AG20443 (cell line): ENCODE measurements at regions not wholly inside any gene's neighbourhood (a gene's known extent, or its start where the extent isn't known, plus 50 kb on each side); places are given as distances from the start of the nearest gene placed in this dataset.

Experiments used
- DNase-seq: peaks from one replicate; pipeline ENCODE4 v3.0.0; 2012; ENCODE audit warnings: low spot score, mixed read lengths

- DNase-seq = peak; percentile 94
Measured at GRCh38 chr9:105064248-105065097, 136.5 kb upstream of the ABCA1 start.

- DNase-seq = no peak
Measured at GRCh38 chr9:105065098-105066088, 137.4 kb upstream of the ABCA1 start.

GRCh38 chr9:105066275-105066865 lies 138.4 kb upstream of the ABCA1 start:
- DNase-seq = no peak

- peak; percentile 32 for DNase-seq
Measured at GRCh38 chr9:105067895-105068580, 140.1 kb upstream of the ABCA1 start.

GRCh38 chr9:105069285-105069684 lies 141.3 kb upstream of the ABCA1 start:
- DNase-seq = no peak

- DNase-seq = no peak
Measured at GRCh38 chr9:105069696-105070095, 141.7 kb upstream of the ABCA1 start.

GRCh38 chr9:105070176-105070575 lies 142.2 kb upstream of the ABCA1 start:
- DNase-seq = no peak

- DNase-seq = no peak
Measured at GRCh38 chr9:105072476-105072875, 144.5 kb upstream of the ABCA1 start.

- no peak for DNase-seq
Measured at GRCh38 chr9:105073147-105073546, 145.2 kb upstream of the ABCA1 start.

GRCh38 chr9:105074491-105074890 lies 146.5 kb upstream of the ABCA1 start:
- no peak for DNase-seq

GRCh38 chr9:105076729-105077128 lies 148.8 kb upstream of the ABCA1 start:
- no peak for DNase-seq

- DNase-seq = no peak
Measured at GRCh38 chr9:105079457-105079856, 151.5 kb upstream of the ABCA1 start.

- DNase-seq = no peak
Measured at GRCh38 chr9:105082843-105083242, 154.9 kb upstream of the ABCA1 start.

GRCh38 chr9:105083256-105083655 lies 155.3 kb upstream of the ABCA1 start:
- DNase-seq = no peak

- DNase-seq = no peak
Measured at GRCh38 chr9:105087910-105088898, 156.2 kb upstream of the SLC44A1 start.

- DNase-seq = no peak
Measured at GRCh38 chr9:105089874-105090273, 154.6 kb upstream of the SLC44A1 start.

- DNase-seq = no peak
Measured at GRCh38 chr9:105091004-105091640, 153.3 kb upstream of the SLC44A1 start.

GRCh38 chr9:105093685-105094084 lies 150.8 kb upstream of the SLC44A1 start:
- no peak for DNase-seq

- DNase-seq = no peak
Measured at GRCh38 chr9:105098370-105098769, 146.1 kb upstream of the SLC44A1 start.

GRCh38 chr9:105103776-105104175 lies 140.7 kb upstream of the SLC44A1 start:
- DNase-seq = no peak
